K562 (cell line): ENCODE measurements at regions not wholly inside any gene's neighbourhood (a gene's known extent, or its start where the extent isn't known, plus 50 kb on each side); places are given as distances from the start of the nearest gene placed in this dataset.

Experiments used
- ATAC-seq: fragments of 200-7000 bp; cut with Tn5 transposase; 3 replicates; pipeline ENCODE4 v1.9.1; 2020; ENCODE audit warnings: moderate library complexity
- BruUV-seq: library from RNA; stranded (reverse); fragments of 400-500 nt; replicated peaks from 2 replicates; lab custom pipeline; 2021; lab: Mats Ljungman, UMichigan
- CTCF ChIA-PET: fragments of 300-600 bp; formaldehyde crosslinking; extraction: SDS; loops from one replicate; lab custom pipeline; 2021; ENCODE audit warnings: low intra/inter-chr PET ratio; lab: Yijun Ruan, JAX
- POLR2A ChIA-PET: fragments of 300-600, 350-650 bp; sonication (Branson Sonifier 250); formaldehyde crosslinking; extraction: SDS; loops from one replicate; lab custom pipeline; 2021; ENCODE audit warnings: antibody characterized with exemption, inconsistent platforms; lab: Yijun Ruan, JAX
- DNase-seq, 4 experiments: peaks; one replicate each; pipeline versions ENCODE4 v3.0.0 to v3.0.0-alpha.2; 2011 to 2018; ENCODE audit warnings: low spot score in 3 of 4, mixed read lengths in 3 of 4; ENCODE audit errors: extremely low read depth in 1 of 4
- FAIRE-seq: peaks from 2 replicates; lab custom pipeline; 2011; peaks lifted over from hg19 to GRCh38; lab: Jason Lieb, UNC
- H2AFZ ChIP-seq: 2 replicates; pipeline ENCODE4 v1.6.0; 2011; ENCODE audit warnings: low read depth, low read length, control low read depth, inconsistent platforms
- H3K27ac ChIP-seq: fragments of 200-600 bp; 3 replicates; pipeline ENCODE4 v1.8.0; 2011; ENCODE audit warnings: low read depth, mild to moderate bottlenecking, control low read depth, inconsistent platforms, low read length, moderate library complexity, mixed read lengths; ENCODE audit errors: extremely low read depth
- H3K27me3 ChIP-seq, 2 experiments: fragments of 300-600 bp in 1 of 2; 2 replicates in 1 of 2; 3 replicates in 1 of 2; pipeline versions ENCODE4 v1.6.0 to v1.8.0; 2011; ENCODE audit warnings: inconsistent platforms in 2 of 2, low read length in 2 of 2, mild to moderate bottlenecking in 1 of 2, mixed read lengths in 1 of 2, moderate library complexity in 1 of 2; ENCODE audit not compliant: control insufficient read depth in 2 of 2, insufficient read depth in 2 of 2
- H3K36me3 ChIP-seq: fragments of 300-600 bp; 3 replicates; pipeline ENCODE4 v1.8.0; 2011; ENCODE audit warnings: mild to moderate bottlenecking, low read length, inconsistent platforms; ENCODE audit not compliant: control insufficient read depth, insufficient read depth
- H3K4me1 ChIP-seq, 2 experiments: fragments of 200-600 bp in 1 of 2; replicated peaks in 1 of 2; 2 replicates in 1 of 2; 3 replicates in 1 of 2; pipeline versions ENCODE4 v1.5.1 to v1.8.0; 2011; ENCODE audit warnings: inconsistent platforms in 2 of 2, low read length in 2 of 2, mild to moderate bottlenecking in 1 of 2, mixed read lengths in 1 of 2, moderate library complexity in 1 of 2; ENCODE audit not compliant: control insufficient read depth in 2 of 2, insufficient read depth in 2 of 2
- H3K4me2 ChIP-seq: 2 replicates; pipeline ENCODE4 v1.6.1; 2011; ENCODE audit warnings: low read length, control low read depth, inconsistent platforms, mixed read lengths; ENCODE audit not compliant: insufficient read depth
- H3K4me3 ChIP-seq: fragments of 200-600 bp; sonication (generic), shearing (Covaris generic); 2 replicates; pipeline ENCODE4 v1.5.1; 2016; ENCODE audit warnings: control low read depth, inconsistent platforms
- H3K79me2 ChIP-seq: fragments of 200-600 bp; 3 replicates; pipeline ENCODE4 v1.8.0; 2011; ENCODE audit warnings: low read length, inconsistent platforms; ENCODE audit not compliant: control insufficient read depth, insufficient read depth
- H3K9ac ChIP-seq, 2 experiments: 2 replicates each; pipeline versions ENCODE4 v1.6.0 to v1.6.1; 2011; ENCODE audit warnings: low read depth in 2 of 2, low read length in 2 of 2, control low read depth in 1 of 2, inconsistent platforms in 1 of 2, mild to moderate bottlenecking in 1 of 2, mixed read lengths in 1 of 2; ENCODE audit not compliant: insufficient read depth in 1 of 2
- H3K9me1 ChIP-seq: one replicate; pipeline ENCODE4 v1.6.0; 2011; ENCODE audit warnings: inconsistent platforms, mild to moderate bottlenecking, low read length, moderate library complexity; ENCODE audit not compliant: control insufficient read depth, insufficient read depth
- H3K9me3 ChIP-seq: replicated peaks from 2 replicates; pipeline ENCODE4 v1.5.1; 2011; ENCODE audit warnings: low read depth, low read length, inconsistent platforms; ENCODE audit not compliant: control insufficient read depth, insufficient read depth
- H4K20me1 ChIP-seq: replicated peaks from 2 replicates; pipeline ENCODE4 v1.6.1; 2011; ENCODE audit warnings: low read length, inconsistent platforms, mixed read lengths; ENCODE audit not compliant: control insufficient read depth, insufficient read depth
- DMBX1 ChIP-seq: fragments of 250-450 bp; sonication (Bioruptor Pico); IDR thresholded peaks from 2 replicates; pipeline ENCODE4 v1.8.0; 2022; ENCODE audit warnings: inconsistent platforms, mild to moderate bottlenecking, moderate library complexity, borderline replicate concordance
- NFATC3 ChIP-seq: fragments of 450-650 bp; IDR thresholded peaks from 2 replicates; pipeline ENCODE4 v1.6.1; 2017; ENCODE audit warnings: mild to moderate bottlenecking
- RBM34 ChIP-seq: fragments of 200-400 bp; formaldehyde crosslinking; IDR thresholded peaks from 2 replicates; pipeline ENCODE4 v1.6.1; 2018; ENCODE audit warnings: low read length, borderline replicate concordance; ENCODE audit not compliant: insufficient read depth
- TRIM28 ChIP-seq: fragments of 450-650 bp; IDR thresholded peaks from 2 replicates; pipeline ENCODE4 v1.6.1; 2017
- ZNF507 ChIP-seq: conservative IDR thresholded peaks from 2 replicates; pipeline ENCODE4 v1.6.1; 2017; ENCODE audit warnings: missing genetic modification characterization, missing compliant biosample characterization
- ZNF785 ChIP-seq: fragments of 250-450 bp; sonication (Bioruptor Pico); IDR thresholded peaks from 2 replicates; pipeline ENCODE4 v1.4.0; 2020; ENCODE audit warnings: mild to moderate bottlenecking
- WGBS: fragments of 100-300 bp; shearing (Covaris generic); methylation state at CpG from one replicate; pipeline ENCODE4 v1.1.6; 2016; ENCODE audit warnings: low coverage, mixed read lengths; ENCODE audit not compliant: insufficient coverage; ENCODE audit errors: missing lambda C conversion rate; 5-methylcytosine and 5-hydroxymethylcytosine counted together
- in situ Hi-C: fragments of 300-500 bp; cut with MboI; formaldehyde crosslinking; loops from 4 replicates; pipeline ENCODE4 v1.15.0; 2018; ENCODE audit warnings: inconsistent platforms, mixed read lengths
- intact Hi-C: fragments of 100-400 bp; cut with micrococcal nuclease; formaldehyde crosslinking; loops from 2 replicates; pipeline ENCODE4 v1.14.2; 2022
- TF ChIP-seq, protein P1 (sequence below): sonication (generic); formaldehyde crosslinking; IDR thresholded peaks from 2 replicates; pipeline ENCODE4 v1.5.0; 2020; ENCODE audit warnings: missing genetic modification reagents

DNA sequence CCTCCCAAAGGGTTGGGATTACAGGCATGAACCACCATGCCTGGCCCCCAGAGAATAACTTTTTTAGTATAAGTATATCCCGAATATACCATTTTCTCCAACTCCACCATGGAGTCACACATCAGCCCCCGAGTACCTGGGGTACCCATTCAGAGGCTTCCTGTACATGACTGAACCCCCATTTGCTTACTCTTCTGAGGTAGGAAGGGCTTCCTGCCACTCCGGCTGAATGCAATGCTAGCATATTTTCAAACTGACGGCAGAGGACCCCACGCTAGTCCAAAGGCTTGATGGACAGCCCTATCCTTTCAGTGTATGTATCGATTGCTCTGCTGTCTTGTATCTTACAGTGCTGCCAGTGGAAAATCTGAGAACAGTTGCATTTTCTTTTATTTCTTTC is 220.6 kb upstream of the SH3BP4 start:
- no peak overlapping the region for H3K4me3 ChIP-seq

DNA sequence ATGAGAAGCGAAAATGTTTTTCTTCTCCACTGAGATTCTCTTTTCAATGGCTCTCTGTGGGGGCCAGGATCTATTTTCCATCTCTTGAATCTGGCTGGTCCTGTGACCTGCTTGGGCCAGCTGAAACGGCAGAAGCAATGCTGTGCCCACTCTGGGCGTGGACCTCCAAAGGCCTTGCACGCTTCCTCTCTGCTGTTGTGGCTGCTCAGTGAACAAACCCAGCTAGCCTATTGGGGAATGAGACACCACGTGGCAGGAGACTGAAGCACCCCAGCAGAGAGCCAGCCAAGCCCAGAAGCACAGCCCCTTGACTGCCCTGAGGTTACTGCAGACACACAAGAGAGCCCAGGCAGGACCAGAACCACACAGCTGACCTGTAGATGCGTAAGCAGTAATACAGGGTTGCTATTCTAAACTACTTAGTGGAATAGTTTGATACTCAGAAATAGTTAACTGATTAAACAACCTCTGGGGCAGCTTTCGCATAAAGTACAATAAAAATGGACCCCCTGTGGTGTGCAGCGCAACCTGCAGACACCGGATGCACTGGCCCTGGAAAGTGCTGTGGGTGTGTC is 221.7 kb upstream of the SH3BP4 start:
- DNase-seq (peak in 1 of 4 experiments; percentile 13), FAIRE-seq (no peak), ATAC-seq (peak; percentile 56)
- no peaks in the 10 kb centered on the region for H3K27me3 ChIP-seq
- H3K36me3 ChIP-seq: no peaks in the 10 kb centered on the region
- TF ChIP-seq ZNF785 (CRISPR knock-in tag) (no peak), ZNF507 (tag) (no peak), DMBX1 (no peak), TRIM28 (no peak)
- TF ChIP-seq, protein P1, sequence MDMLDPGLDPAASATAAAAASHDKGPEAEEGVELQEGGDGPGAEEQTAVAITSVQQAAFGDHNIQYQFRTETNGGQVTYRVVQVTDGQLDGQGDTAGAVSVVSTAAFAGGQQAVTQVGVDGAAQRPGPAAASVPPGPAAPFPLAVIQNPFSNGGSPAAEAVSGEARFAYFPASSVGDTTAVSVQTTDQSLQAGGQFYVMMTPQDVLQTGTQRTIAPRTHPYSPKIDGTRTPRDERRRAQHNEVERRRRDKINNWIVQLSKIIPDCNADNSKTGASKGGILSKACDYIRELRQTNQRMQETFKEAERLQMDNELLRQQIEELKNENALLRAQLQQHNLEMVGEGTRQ (CRISPR knock-in tag): peak; percentile 15; the same call in 1 of the 2 replicates
- in situ Hi-C loops: no loop called here
- no peak overlapping the region for H3K4me3 ChIP-seq
- no peak overlapping the region for H2AFZ ChIP-seq
- ChIA-PET POLR2A (interaction anchor here (0.6 kb wide), 1 partner anchor 43 kb away, joined by 3 read pairs; no protein-coding TSS in a partner anchor), CTCF (no interaction called here)
- no peak overlapping the region for H3K27ac ChIP-seq
- intact Hi-C loops: no loop called here
- no TSS peak for BruUV-seq
- H3K9me1 ChIP-seq: no peaks in the 10 kb centered on the region
- no peak overlapping the region for H3K9ac ChIP-seq
- no peaks in the 10 kb centered on the region for H3K9me3 ChIP-seq
- H4K20me1 ChIP-seq: no peaks in the 10 kb centered on the region
- H3K4me1 ChIP-seq: no peaks in the 10 kb centered on the region
- H3K79me2 ChIP-seq: no peaks in the 10 kb centered on the region
- H3K4me2 ChIP-seq: no peak overlapping the region
- WGBS: 0% methylated on average over 8 of the region's 9 CpGs

More for the DNA sequence above, 220.6 kb upstream of the SH3BP4 start:
- H3K27ac ChIP-seq: no peak overlapping the region
- FAIRE-seq: no peak
- intact Hi-C loops: no loop called here
- no peaks in the 10 kb centered on the region for H3K79me2 ChIP-seq
- no TSS peak for BruUV-seq
- ChIA-PET POLR2A (no interaction called here), CTCF (no interaction called here)
- H3K9me3 ChIP-seq: no peaks in the 10 kb centered on the region
- TF ChIP-seq NFATC3 (no peak), RBM34 (no peak)
- no peaks in the 10 kb centered on the region for H4K20me1 ChIP-seq
- no peaks in the 10 kb centered on the region for H3K9me1 ChIP-seq
- H3K4me1 ChIP-seq: no peaks in the 10 kb centered on the region
- in situ Hi-C loops: no loop called here
- H2AFZ ChIP-seq: no peak overlapping the region
- DNase-seq: no peak
- H3K4me2 ChIP-seq: no peak overlapping the region
- ATAC-seq: no peak
- H3K27me3 ChIP-seq: no peaks in the 10 kb centered on the region
- 2% methylated on average over 6 of the region's 6 CpGs for WGBS
- no peaks in the 10 kb centered on the region for H3K36me3 ChIP-seq
- no peak overlapping the region for H3K9ac ChIP-seq
